ENCODE measurements at regions not wholly inside any gene's neighbourhood (a gene's known extent, or its start where the extent isn't known, plus 50 kb on each side); places are given as distances from the start of the nearest gene placed in this dataset.

GRCh38 chr2:138874251-138874650 is 94.1 kb upstream of the NXPH2 start:
- TF ChIP-seq PKNOX1 (IDR thresholded peaks at IDR 0.05) (no peak), SUZ12 (IDR thresholded peaks at IDR 0.05) (no peak), TARDBP (IDR thresholded peaks at IDR 0.05) (no peak), L3MBTL2 (conservative IDR thresholded peaks at IDR 0.05) (no peak)
